Pancreas (tissue), 10 donors: ENCODE measurements at regions not wholly inside any gene's neighbourhood (a gene's known extent, or its start where the extent isn't known, plus 50 kb on each side); places are given as distances from the start of the nearest gene placed in this dataset.

ENCODE experiments used
- ATAC-seq, 4 donors: fragments of 200-7000 bp; cut with Tn5 transposase; one replicate each; pipeline versions ENCODE4 v1.8.0 to v1.9.1; 2020; ENCODE audit warnings: mild to moderate bottlenecking in 4 of 4, moderate library complexity in 4 of 4
- DNase-seq, 6 donors: peaks; one replicate each; pipeline ENCODE4 v3.0.0-alpha.2; 2020
- FAIRE-seq: peaks from 2 replicates; lab custom pipeline; 2012; peaks lifted over from hg19 to GRCh38; lab: Jason Lieb, UNC
- H3K27ac ChIP-seq, 4 donors: fragments of 200-600 bp; sonication (generic); 1 replicate in 3 of 4; 2 replicates in 1 of 4; pipeline versions ENCODE4 v1.5.0 to v1.8.0; 2020
- H3K27me3 ChIP-seq, 4 donors: fragments of 200-600 bp; one replicate each; pipeline ENCODE4 v1.8.0; 2021
- H3K36me3 ChIP-seq, 3 donors: fragments of 200-600 bp; sonication (generic) in 1 of 3; one replicate each; pipeline versions ENCODE4 v1.5.0 to v1.8.0; 2020 to 2021
- H3K4me1 ChIP-seq, 3 donors: fragments of 200-600 bp; one replicate each; pipeline ENCODE4 v1.8.0; 2021
- H3K4me3 ChIP-seq, 4 donors: fragments of 200-600 bp; sonication (generic) in 2 of 4; one replicate each; pipeline versions ENCODE4 v1.5.0 to v1.8.0; 2020 to 2021
- H3K9me3 ChIP-seq, 4 donors: fragments of 200-600 bp; one replicate each; pipeline ENCODE4 v1.8.0; 2021
- WGBS, 2 donors: extraction: QIAGEN DNeasy Blood & Tissue Kit; methylation state at CpG; one replicate each; pipeline ENCODE4 v1.1.7; 2013; 5-methylcytosine and 5-hydroxymethylcytosine counted together
- intact Hi-C, 3 donors: fragments of 100-400 bp; cut with DNase I; formaldehyde crosslinking; loops; one replicate each; pipeline versions ENCODE4 v1.11.1 to v1.14.2; 2022
- TF ChIP-seq, protein P1 (sequence below), 4 donors: fragments of 200-600 bp; sonication (generic) in 3 of 4; IDR thresholded peaks; one replicate each; pipeline versions ENCODE4 v1.5.0 to v1.8.0; 2021; ENCODE audit warnings: antibody characterized with exemption in 4 of 4
- donor health status: healthy with polysubstance abuse.
- donor health status: DM: no; HTN: no; CAD: no; lungs with moderate emphysema.
- donor health status: DM: no; HTN: no; CAD: no.
- donor health status: control.
- donor health status: control.
- donor health status: Bipolar disorder and iron deficiency.
- donor health status: DM: yes; HTN: yes; CAD: no.
- donor health status: DM: no; HTN: no; CAD: no.
- donor health status: DM: no; HTN: no; CAD: no.
- donor health status: DM: yes; HTN: yes; CAD: no.

- Histone ChIP-seq H3K4me1 (no peaks in the 10 kb centered on the region), H3K27ac (no peak overlapping the region), H3K9me3 (no peaks in the 10 kb centered on the region), H3K27me3 (no peaks in the 10 kb centered on the region), H3K4me3 (no peak overlapping the region), H3K36me3 (no peaks in the 10 kb centered on the region)
- no peak for FAIRE-seq
- TF ChIP-seq, protein P1, sequence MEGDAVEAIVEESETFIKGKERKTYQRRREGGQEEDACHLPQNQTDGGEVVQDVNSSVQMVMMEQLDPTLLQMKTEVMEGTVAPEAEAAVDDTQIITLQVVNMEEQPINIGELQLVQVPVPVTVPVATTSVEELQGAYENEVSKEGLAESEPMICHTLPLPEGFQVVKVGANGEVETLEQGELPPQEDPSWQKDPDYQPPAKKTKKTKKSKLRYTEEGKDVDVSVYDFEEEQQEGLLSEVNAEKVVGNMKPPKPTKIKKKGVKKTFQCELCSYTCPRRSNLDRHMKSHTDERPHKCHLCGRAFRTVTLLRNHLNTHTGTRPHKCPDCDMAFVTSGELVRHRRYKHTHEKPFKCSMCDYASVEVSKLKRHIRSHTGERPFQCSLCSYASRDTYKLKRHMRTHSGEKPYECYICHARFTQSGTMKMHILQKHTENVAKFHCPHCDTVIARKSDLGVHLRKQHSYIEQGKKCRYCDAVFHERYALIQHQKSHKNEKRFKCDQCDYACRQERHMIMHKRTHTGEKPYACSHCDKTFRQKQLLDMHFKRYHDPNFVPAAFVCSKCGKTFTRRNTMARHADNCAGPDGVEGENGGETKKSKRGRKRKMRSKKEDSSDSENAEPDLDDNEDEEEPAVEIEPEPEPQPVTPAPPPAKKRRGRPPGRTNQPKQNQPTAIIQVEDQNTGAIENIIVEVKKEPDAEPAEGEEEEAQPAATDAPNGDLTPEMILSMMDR (IDR thresholded peaks at IDR 0.05) = no peak
- DNase-seq = no peak
- no peak for ATAC-seq
- WGBS, 2 donors = 35 to 57% methylated on average over 2 of the region's 2 CpGs
- intact Hi-C loops = no loop called here
Observed at GRCh38 chr12:77751939-77752338, 78.8 kb upstream of the NAV3 start.

DNA sequence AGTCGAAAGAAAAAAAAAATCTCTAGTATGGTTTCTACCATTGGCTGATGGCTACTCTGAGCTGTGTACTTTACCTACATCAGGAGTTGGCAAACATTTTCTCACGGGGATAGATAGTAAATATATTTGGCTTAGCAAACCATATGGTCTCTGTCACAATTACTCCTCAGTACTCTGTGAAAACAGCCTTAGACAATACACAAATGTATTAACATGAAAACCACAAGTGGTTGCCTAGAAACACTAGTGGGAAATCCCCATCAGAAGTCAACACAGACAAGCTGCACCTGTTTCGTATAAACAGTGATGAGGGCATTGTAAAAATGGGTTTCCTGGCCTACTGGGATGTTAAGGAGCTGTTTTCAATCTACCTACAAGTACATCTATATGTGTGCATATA is 84.6 kb upstream of the NAV3 start:
- peak overlapping the region in 1 of 4 donors; percentile 51 for H3K27ac ChIP-seq
- H3K4me1 ChIP-seq = peaks cover 0 to 2% (median 0%) of the 10 kb centered on the region in 3 donors
- FAIRE-seq (no peak), ATAC-seq (peak; percentile 38 to 95 (median 92)), DNase-seq (peak in 1 of 6 donors; percentile 18)
- TF ChIP-seq, protein P1 (IDR thresholded peaks at IDR 0.05) = no peak
- no peaks in the 10 kb centered on the region for H3K9me3 ChIP-seq
- H3K27me3 ChIP-seq = no peaks in the 10 kb centered on the region
- H3K4me3 ChIP-seq = no peak overlapping the region
- WGBS, 2 donors = 22 to 31% methylated on average over 3 of the region's 3 CpGs
- no peaks in the 10 kb centered on the region for H3K36me3 ChIP-seq
- intact Hi-C loops = no loop called here

- WGBS, 2 donors = 32 to 52% methylated on average over 1 of the region's 1 CpG
- no peak for FAIRE-seq
- no peaks in the 10 kb centered on the region for H3K36me3 ChIP-seq
- TF ChIP-seq, protein P1 (IDR thresholded peaks at IDR 0.05) = no peak
- ATAC-seq = peak in 1 of 4 donors; percentile 18
- no peak overlapping the region for H3K27ac ChIP-seq
- H3K27me3 ChIP-seq = no peaks in the 10 kb centered on the region
- peaks cover 0 to 2% (median 0%) of the 10 kb centered on the region in 3 donors for H3K4me1 ChIP-seq
- intact Hi-C loops = no loop called here
- H3K4me3 ChIP-seq = no peak overlapping the region
- H3K9me3 ChIP-seq = no peaks in the 10 kb centered on the region
- no peak for DNase-seq
Observed at GRCh38 chr12:77745624-77746023, 85.1 kb upstream of the NAV3 start.

DNA sequence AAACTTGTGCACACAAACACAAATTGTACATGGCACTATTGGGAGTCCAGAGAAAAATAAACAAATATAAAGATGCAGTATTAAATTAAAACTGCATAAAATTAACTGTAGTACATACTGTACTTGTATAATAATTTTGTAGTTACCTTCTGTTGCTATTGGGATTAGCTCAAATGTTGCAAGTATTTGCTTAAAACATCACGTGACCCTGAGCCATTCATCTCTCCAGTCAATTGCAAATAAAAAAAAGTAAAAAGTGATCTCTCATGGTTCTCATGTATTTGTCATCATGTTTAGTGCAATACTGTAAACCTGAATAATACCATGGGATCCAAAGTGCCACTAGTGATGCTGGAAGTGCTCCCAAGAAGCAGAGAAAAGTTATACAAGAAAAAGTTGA is 88.1 kb upstream of the NAV3 start:
- Histone ChIP-seq H3K27me3 (no peaks in the 10 kb centered on the region), H3K4me3 (no peak overlapping the region), H3K4me1 (peaks cover 0 to 2% (median 0%) of the 10 kb centered on the region in 3 donors), H3K27ac (no peak overlapping the region), H3K9me3 (no peaks in the 10 kb centered on the region), H3K36me3 (no peaks in the 10 kb centered on the region)
- no peak for ATAC-seq
- intact Hi-C loops = no loop called here
- TF ChIP-seq, protein P1 (IDR thresholded peaks at IDR 0.05) = no peak
- DNase-seq = no peak
- WGBS, 2 donors = 29 to 32% methylated on average over 1 of the region's 1 CpG
- no peak for FAIRE-seq

DNA sequence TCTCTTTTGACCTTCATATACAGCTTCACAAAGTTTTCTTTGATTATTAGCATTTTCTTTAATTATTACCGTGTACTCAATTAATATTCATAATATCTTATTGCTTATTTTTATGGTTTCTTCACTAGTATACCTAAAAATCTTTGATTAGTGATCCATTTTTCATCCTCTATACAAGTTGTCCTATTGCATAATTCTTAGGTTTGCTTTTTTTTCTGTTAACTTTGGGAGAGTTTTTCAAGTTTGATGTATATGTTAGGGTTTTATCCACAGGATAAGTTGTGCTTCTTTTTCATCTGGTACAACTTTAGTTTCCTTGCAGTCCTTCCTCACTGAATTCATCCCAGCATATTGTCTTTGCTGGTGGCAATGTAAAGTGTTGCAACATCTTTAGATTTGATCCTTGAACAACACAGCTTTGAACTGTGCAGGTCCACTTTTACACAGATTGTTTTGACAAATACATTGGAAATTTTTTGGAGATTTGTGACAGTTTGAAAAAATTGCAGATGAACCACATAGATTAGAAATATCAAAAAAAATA is 88.6 kb upstream of the NAV3 start:
- intact Hi-C loops = no loop called here
- H3K27ac ChIP-seq = no peak overlapping the region
- ATAC-seq = no peak
- H3K27me3 ChIP-seq = no peaks in the 10 kb centered on the region
- no peak for FAIRE-seq
- no peaks in the 10 kb centered on the region for H3K36me3 ChIP-seq
- H3K9me3 ChIP-seq = no peaks in the 10 kb centered on the region
- TF ChIP-seq, protein P1 (IDR thresholded peaks at IDR 0.05) = no peak
- H3K4me1 ChIP-seq = peaks cover 0 to 2% (median 0%) of the 10 kb centered on the region in 3 donors
- no peak for DNase-seq
- WGBS, 2 donors = 72 to 92% methylated on average over 1 of the region's 1 CpG
- H3K4me3 ChIP-seq = no peak overlapping the region
